ENCODE measurements at regions not wholly inside any gene's neighbourhood (a gene's known extent, or its start where the extent isn't known, plus 50 kb on each side); places are given as distances from the start of the nearest gene placed in this dataset.

GRCh38 chr13:39274739-39275325 is 236.6 kb downstream of the NHLRC3 start:
- Mint-ChIP-seq H3K36me3 (ENCODE audit: insufficient read depth, unreplicated experiment) (no peaks in the 10 kb centered on the region), H3K4me1 (ENCODE audit: low read depth, unreplicated experiment) (no peaks in the 10 kb centered on the region), H3K27me3 (ENCODE audit: insufficient read depth, unreplicated experiment) (peaks cover 7% of the 10 kb centered on the region), H3K4me3 (ENCODE audit: unreplicated experiment) (no peak overlapping the region), H3K9me3 (ENCODE audit: unreplicated experiment) (no peaks in the 10 kb centered on the region), H3K27ac (ENCODE audit: unreplicated experiment) (no peak overlapping the region)
- Histone ChIP-seq H3K4me3 (ENCODE audit: low read depth, low read length) (no peak overlapping the region), H3K27me3 (replicated peaks; ENCODE audit: control insufficient read depth, insufficient read depth, low read length) (no peaks in the 10 kb centered on the region), H3K36me3 (ENCODE audit: control insufficient read depth, insufficient read depth, low read length) (no peaks in the 10 kb centered on the region), H3K9me3 (no peaks in the 10 kb centered on the region), H3K4me1 (no peaks in the 10 kb centered on the region)
- ChIA-PET CTCF (interaction anchor here (2.1 kb wide), 2 partner anchors 337 to 341 kb away, joined by 9 to 10 read pairs; no protein-coding TSS in a partner anchor), POLR2A (no interaction called here)
- no peak for DNase-seq
- TF ChIP-seq, protein P1, sequence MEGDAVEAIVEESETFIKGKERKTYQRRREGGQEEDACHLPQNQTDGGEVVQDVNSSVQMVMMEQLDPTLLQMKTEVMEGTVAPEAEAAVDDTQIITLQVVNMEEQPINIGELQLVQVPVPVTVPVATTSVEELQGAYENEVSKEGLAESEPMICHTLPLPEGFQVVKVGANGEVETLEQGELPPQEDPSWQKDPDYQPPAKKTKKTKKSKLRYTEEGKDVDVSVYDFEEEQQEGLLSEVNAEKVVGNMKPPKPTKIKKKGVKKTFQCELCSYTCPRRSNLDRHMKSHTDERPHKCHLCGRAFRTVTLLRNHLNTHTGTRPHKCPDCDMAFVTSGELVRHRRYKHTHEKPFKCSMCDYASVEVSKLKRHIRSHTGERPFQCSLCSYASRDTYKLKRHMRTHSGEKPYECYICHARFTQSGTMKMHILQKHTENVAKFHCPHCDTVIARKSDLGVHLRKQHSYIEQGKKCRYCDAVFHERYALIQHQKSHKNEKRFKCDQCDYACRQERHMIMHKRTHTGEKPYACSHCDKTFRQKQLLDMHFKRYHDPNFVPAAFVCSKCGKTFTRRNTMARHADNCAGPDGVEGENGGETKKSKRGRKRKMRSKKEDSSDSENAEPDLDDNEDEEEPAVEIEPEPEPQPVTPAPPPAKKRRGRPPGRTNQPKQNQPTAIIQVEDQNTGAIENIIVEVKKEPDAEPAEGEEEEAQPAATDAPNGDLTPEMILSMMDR (IDR thresholded peaks at IDR 0.05; ENCODE audit: insufficient read depth in 1 of 2, low read depth in 1 of 2, low read length in 1 of 2, severe bottlenecking in 1 of 2, unreplicated experiment in 1 of 2), result no peak
- no TSS peak for BruUV-seq (replicated peaks)
- intact Hi-C loops (cut with micrococcal nuclease; ENCODE audit: unreplicated experiment), result loop anchor here (1.0 kb wide), 2 partner anchors 337 to 341 kb away; no protein-coding TSS in a partner anchor

DNA sequence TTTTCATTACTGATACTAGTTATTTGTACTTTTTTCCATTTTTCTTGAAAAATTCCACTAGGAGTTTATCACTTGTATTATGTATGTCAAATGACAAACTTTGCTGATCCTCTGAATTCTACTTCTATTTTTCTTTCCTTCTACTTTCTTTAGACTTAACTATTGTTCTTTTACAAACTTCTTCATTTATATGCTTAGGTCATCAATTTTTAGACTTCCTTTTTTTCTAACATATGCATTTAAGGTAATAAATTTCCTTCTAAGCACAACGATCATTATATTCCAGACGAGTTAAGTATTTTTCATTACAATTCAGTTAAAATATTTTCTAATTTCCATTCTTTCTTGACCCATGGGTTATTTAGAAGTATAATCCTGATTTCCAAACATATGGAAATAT is 240.8 kb downstream of the NHLRC3 start:
- BruUV-seq (replicated peaks), result no TSS peak
- H3K9me3 ChIP-seq, result no peaks in the 10 kb centered on the region
- Mint-ChIP-seq H3K27ac (ENCODE audit: unreplicated experiment) (no peak overlapping the region), H3K27me3 (ENCODE audit: insufficient read depth, unreplicated experiment) (peaks cover 6% of the 10 kb centered on the region), H3K4me1 (ENCODE audit: low read depth, unreplicated experiment) (no peaks in the 10 kb centered on the region), H3K9me3 (ENCODE audit: unreplicated experiment) (no peaks in the 10 kb centered on the region), H3K4me3 (ENCODE audit: unreplicated experiment) (no peak overlapping the region), H3K36me3 (ENCODE audit: insufficient read depth, unreplicated experiment) (no peaks in the 10 kb centered on the region)
- TF ChIP-seq, protein P1 (IDR thresholded peaks at IDR 0.05; ENCODE audit: insufficient read depth in 1 of 2, low read depth in 1 of 2, low read length in 1 of 2, severe bottlenecking in 1 of 2, unreplicated experiment in 1 of 2), result no peak
- intact Hi-C loops (cut with micrococcal nuclease; ENCODE audit: unreplicated experiment), result no loop called here
- H3K4me3 ChIP-seq (ENCODE audit: low read depth, low read length), result no peak overlapping the region
- H3K4me1 ChIP-seq, result no peaks in the 10 kb centered on the region
- H3K36me3 ChIP-seq (ENCODE audit: control insufficient read depth, insufficient read depth, low read length), result no peaks in the 10 kb centered on the region
- POLR2A ChIA-PET, result no interaction called here
- CTCF ChIA-PET, result no interaction called here
- DNase-seq, result no peak
- H3K27me3 ChIP-seq (replicated peaks; ENCODE audit: control insufficient read depth, insufficient read depth, low read length), result no peaks in the 10 kb centered on the region

DNA sequence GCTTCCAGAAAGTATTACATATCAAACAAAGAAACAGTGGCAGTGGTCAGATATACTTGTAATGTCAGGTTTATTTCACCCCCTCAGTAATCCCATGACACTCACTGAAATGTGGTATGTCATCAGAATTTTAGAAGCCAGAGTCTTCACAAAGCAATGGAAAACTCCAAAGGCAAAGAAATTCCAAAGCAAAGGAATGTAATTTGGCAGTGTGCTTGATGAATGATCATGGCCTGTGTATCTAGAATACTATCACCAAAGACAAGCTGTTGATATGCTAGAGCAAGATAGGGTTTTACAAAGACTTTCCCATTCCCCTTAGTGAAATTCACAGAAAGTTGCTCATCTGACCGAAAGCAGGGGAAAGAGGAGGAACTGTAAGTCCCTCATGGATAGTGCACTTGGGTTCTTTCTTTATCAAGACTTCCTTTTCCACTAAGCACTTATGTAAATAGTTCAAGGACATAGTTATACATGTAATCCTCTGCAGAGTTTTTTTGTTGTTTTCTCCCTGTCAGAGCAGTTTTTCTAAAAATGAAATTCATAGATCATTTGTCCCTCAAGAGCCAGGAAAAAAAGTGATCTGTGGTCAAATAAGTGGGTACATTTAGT is 243.4 kb downstream of the NHLRC3 start:
- Mint-ChIP-seq H3K27me3 (ENCODE audit: insufficient read depth, unreplicated experiment) (peaks cover 3% of the 10 kb centered on the region), H3K4me3 (ENCODE audit: unreplicated experiment) (no peak overlapping the region), H3K27ac (ENCODE audit: unreplicated experiment) (no peak overlapping the region), H3K9me3 (ENCODE audit: unreplicated experiment) (peaks cover 3% of the 10 kb centered on the region), H3K36me3 (ENCODE audit: insufficient read depth, unreplicated experiment) (no peaks in the 10 kb centered on the region), H3K4me1 (ENCODE audit: low read depth, unreplicated experiment) (no peaks in the 10 kb centered on the region)
- Histone ChIP-seq H3K4me1 (no peaks in the 10 kb centered on the region), H3K4me3 (ENCODE audit: low read depth, low read length) (no peak overlapping the region), H3K27me3 (replicated peaks; ENCODE audit: control insufficient read depth, insufficient read depth, low read length) (no peaks in the 10 kb centered on the region), H3K9me3 (no peaks in the 10 kb centered on the region), H3K36me3 (ENCODE audit: control insufficient read depth, insufficient read depth, low read length) (no peaks in the 10 kb centered on the region)
- no TSS peak for BruUV-seq (replicated peaks)
- ChIA-PET CTCF (no interaction called here), POLR2A (no interaction called here)
- intact Hi-C loops (cut with micrococcal nuclease; ENCODE audit: unreplicated experiment), result loop anchor here (10.0 kb wide), 1 partner anchor 133 kb away; no protein-coding TSS in a partner anchor
- no peak for DNase-seq
- TF ChIP-seq, protein P1 (IDR thresholded peaks at IDR 0.05; ENCODE audit: insufficient read depth in 1 of 2, low read depth in 1 of 2, low read length in 1 of 2, severe bottlenecking in 1 of 2, unreplicated experiment in 1 of 2), result no peak

Data from Caco-2 (cell line).